ENCODE measurements at regions not wholly inside any gene's neighbourhood (a gene's known extent, or its start where the extent isn't known, plus 50 kb on each side); places are given as distances from the start of the nearest gene placed in this dataset.

DNA sequence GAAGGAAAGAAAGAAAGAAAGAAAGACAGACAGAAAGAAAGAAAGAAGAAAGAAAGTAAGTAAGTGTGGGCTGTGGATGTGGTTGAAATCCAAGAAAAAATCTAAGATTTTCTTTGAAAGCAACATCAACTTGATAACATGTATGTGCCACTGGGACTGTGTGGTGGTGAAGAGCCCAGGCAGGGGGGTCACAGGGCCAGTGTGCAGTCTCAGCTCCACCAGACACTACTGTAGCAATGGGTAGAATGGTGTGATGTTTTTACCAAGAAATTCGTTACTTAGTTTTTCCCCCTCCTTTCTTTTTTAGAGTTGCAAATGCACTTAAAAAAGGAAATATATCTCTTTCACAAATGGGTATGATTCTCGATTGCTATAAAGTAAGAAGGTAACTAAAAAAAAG lies 71.9 kb upstream of the CNEP1R1 start:
- H3K4me3 ChIP-seq (ENCODE audit: low read depth, low read length) = no peak overlapping the region
- TF ChIP-seq MYC (IDR thresholded peaks at IDR 0.05; ENCODE audit: low read depth, low read length) (no peak), POLR2A (IDR thresholded peaks at IDR 0.05; ENCODE audit: extremely low read depth, insufficient read length) (no peak)
- TF ChIP-seq, protein P1, sequence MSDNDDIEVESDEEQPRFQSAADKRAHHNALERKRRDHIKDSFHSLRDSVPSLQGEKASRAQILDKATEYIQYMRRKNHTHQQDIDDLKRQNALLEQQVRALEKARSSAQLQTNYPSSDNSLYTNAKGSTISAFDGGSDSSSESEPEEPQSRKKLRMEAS (IDR thresholded peaks at IDR 0.05; ENCODE audit: low read depth, low read length) = no peak
- TF ChIP-seq, protein P2, sequence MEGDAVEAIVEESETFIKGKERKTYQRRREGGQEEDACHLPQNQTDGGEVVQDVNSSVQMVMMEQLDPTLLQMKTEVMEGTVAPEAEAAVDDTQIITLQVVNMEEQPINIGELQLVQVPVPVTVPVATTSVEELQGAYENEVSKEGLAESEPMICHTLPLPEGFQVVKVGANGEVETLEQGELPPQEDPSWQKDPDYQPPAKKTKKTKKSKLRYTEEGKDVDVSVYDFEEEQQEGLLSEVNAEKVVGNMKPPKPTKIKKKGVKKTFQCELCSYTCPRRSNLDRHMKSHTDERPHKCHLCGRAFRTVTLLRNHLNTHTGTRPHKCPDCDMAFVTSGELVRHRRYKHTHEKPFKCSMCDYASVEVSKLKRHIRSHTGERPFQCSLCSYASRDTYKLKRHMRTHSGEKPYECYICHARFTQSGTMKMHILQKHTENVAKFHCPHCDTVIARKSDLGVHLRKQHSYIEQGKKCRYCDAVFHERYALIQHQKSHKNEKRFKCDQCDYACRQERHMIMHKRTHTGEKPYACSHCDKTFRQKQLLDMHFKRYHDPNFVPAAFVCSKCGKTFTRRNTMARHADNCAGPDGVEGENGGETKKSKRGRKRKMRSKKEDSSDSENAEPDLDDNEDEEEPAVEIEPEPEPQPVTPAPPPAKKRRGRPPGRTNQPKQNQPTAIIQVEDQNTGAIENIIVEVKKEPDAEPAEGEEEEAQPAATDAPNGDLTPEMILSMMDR (IDR thresholded peaks at IDR 0.05; ENCODE audit: low read depth, low read length) = no peak
- no peak for DNase-seq (ENCODE audit: low read depth)

DNA sequence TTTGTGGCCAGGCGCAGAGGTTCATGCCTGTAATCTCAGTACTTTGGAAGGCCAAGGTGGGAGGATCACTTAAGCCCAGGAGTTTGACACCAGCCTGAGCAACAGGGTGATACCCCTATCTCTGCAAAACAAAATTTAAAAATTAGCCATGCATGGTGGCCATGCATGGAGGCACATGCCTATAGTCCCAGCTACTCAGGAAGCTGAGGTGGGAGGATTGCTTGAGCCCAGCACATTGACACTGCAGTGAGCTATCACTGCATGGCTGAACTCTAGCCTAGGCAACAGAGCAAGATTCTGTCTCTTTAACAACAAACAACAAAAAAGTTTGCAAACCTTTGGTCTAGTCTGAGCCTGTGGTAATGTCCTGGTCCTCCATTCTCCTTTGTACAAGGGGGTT lies 69.2 kb upstream of the CNEP1R1 start:
- DNase-seq (ENCODE audit: low read depth) = no peak
- TF ChIP-seq POLR2A (IDR thresholded peaks at IDR 0.05; ENCODE audit: extremely low read depth, insufficient read length) = no peak
- TF ChIP-seq MYC (IDR thresholded peaks at IDR 0.05; ENCODE audit: low read depth, low read length) = no peak
- TF ChIP-seq, protein P1 (IDR thresholded peaks at IDR 0.05; ENCODE audit: low read depth, low read length) = no peak
- TF ChIP-seq, protein P2 (IDR thresholded peaks at IDR 0.05; ENCODE audit: low read depth, low read length) = no peak
- no peak overlapping the region for H3K4me3 ChIP-seq (ENCODE audit: low read depth, low read length)

DNA sequence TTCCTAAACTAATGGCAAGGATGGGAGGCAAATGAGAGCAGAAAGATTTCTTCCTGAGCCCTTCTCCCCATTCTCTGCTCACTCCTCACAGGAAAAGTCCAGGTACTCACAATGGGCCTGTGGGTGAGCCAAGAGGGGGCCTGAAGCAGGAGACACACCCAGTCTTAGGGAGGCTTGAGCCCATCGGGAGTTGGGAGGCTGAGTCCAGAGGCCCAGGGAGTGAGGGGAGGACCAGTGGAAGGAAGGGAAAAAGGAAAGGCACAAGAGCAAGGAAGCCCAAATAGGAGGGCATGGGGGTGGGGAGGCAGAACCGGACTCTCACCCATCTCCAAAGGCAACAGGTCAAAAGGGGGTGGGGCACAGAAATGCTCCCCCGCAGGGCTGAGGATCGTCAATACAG lies 68.1 kb upstream of the CNEP1R1 start:
- no peak for DNase-seq (ENCODE audit: low read depth)
- H3K4me3 ChIP-seq (ENCODE audit: low read depth, low read length) = no peak overlapping the region
- no peak for TF ChIP-seq MYC (IDR thresholded peaks at IDR 0.05; ENCODE audit: low read depth, low read length)
- TF ChIP-seq POLR2A (IDR thresholded peaks at IDR 0.05; ENCODE audit: extremely low read depth, insufficient read length) = no peak
- TF ChIP-seq, protein P2 (IDR thresholded peaks at IDR 0.05; ENCODE audit: low read depth, low read length) = no peak
- TF ChIP-seq, protein P1 (IDR thresholded peaks at IDR 0.05; ENCODE audit: low read depth, low read length) = no peak

DNA sequence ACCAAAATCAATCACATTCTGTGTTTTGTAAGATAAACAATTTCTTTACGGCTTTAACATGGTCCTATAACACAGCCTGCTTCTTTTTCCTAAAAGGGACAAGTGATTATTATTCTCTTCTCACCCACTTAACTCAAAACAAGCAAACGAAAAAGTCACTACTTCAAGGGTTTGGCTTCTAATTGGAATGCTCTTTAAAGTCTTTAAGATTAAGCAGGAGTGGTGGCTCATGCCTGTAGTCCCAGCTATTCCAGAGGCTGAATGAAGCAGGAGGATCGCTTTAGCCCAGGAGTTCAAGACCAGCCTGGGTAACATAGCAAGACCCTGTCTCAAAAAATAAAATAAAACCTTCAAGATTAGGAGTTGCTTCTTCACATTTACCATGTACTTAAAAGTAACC lies 66.6 kb upstream of the CNEP1R1 start:
- no peak overlapping the region for H3K4me3 ChIP-seq (ENCODE audit: low read depth, low read length)
- no peak for DNase-seq (ENCODE audit: low read depth)
- TF ChIP-seq, protein P2 (IDR thresholded peaks at IDR 0.05; ENCODE audit: low read depth, low read length) = no peak
- TF ChIP-seq, protein P1 (IDR thresholded peaks at IDR 0.05; ENCODE audit: low read depth, low read length) = no peak
- TF ChIP-seq MYC (IDR thresholded peaks at IDR 0.05; ENCODE audit: low read depth, low read length) (no peak), POLR2A (IDR thresholded peaks at IDR 0.05; ENCODE audit: extremely low read depth, insufficient read length) (no peak)

DNA sequence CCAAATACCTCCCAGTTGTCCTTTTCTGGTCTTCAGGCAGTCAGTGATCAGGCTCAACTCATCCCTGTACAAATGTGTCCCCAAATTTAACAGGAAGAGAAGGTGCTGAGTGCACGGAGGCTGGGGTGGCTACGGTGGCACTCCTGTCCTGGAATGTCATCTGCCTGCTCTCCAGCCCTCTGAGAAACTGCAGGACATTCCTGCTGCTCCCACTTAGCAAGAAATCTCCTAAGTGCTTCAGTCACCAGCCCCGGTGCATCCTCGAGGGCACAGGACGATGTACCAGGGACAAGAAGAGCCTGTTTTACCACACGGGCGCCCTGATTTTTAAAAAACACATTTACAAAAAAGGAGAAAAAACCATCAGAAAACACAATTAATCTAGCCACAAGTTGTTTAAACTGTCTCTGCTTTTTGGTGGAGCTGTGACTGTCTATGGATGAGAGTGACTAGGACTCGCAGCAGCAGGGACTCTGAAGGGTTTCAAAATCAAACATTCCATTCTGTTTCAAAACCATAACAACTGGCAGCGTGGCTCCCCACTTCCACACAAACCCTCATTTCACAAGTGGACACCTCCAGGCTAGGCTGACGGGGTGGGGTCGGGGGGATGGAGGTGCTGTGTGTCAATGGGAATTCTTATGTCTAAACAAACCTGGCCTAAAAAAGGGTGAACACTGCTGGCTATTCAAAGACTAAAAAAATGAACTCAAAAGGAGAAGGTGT lies 65.3 kb upstream of the CNEP1R1 start:
- DNase-seq (ENCODE audit: low read depth) = no peak
- TF ChIP-seq, protein P2 (IDR thresholded peaks at IDR 0.05; ENCODE audit: low read depth, low read length) = no peak
- TF ChIP-seq POLR2A (IDR thresholded peaks at IDR 0.05; ENCODE audit: extremely low read depth, insufficient read length) (no peak), MYC (IDR thresholded peaks at IDR 0.05; ENCODE audit: low read depth, low read length) (no peak)
- TF ChIP-seq, protein P1 (IDR thresholded peaks at IDR 0.05; ENCODE audit: low read depth, low read length) = no peak
- no peak overlapping the region for H3K4me3 ChIP-seq (ENCODE audit: low read depth, low read length)

All from NB4 (cell line).